GM21515 (cell line): ENCODE measurements at regions not wholly inside any gene's neighbourhood (a gene's known extent, or its start where the extent isn't known, plus 50 kb on each side); places are given as distances from the start of the nearest gene placed in this dataset.
"Not testable (repeated sequence)": the region's sequence is repeated elsewhere in the genome, so short reads cannot be mapped to it uniquely, and the experiment has no call there.

Experiments used
- ATAC-seq: cut with Tn5 transposase; IDR thresholded peaks from one replicate; pipeline ENCODE4 v1.9.1; 2021; ENCODE audit not compliant: unreplicated experiment

DNA sequence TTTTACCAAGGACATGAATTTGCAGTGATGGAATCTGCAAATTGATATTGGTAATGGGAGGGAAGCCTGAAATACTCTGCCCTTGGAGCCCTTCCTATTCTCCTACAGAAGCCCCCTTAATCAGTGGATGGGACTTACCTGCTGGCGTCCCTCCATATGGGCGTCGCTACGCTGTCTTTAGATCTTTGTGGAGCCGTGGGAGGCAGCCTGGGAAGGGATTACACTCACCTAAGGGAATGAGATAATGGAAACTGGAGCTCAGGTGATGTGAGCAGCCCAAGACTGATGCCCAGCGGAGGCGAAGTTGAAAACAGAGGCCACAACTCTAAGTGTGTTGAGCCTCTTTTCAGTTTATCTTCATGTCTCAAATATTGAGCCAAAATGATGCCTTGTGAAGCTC lies 306.6 kb downstream of the MYCN start:
- no peak for ATAC-seq

DNA sequence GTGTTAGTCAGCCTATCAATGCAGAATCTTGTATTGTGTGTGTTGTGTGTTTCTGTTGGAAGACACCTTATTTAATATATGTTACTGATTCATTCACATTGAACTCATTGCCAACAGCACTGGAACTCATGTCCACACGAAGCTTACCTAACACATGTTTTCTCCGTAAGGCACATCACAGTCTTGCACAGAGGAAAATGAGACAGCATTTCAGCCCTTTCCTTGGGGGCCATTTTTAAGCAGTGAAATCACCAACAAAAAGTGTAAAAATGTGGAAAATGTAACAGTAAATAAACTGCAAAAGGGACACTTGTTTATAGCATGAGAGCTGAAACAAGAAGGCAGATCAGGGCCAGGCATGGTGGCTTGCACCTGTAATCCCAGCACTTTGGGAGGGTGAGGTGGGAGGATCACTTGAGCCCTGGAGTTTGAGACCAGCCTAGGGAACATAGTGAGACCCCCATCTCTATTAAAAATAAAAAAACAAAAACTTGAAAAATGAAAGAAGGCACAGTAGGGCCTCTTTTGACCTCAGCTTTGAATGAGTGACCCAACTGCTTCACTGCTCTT lies 306.0 kb downstream of the MYCN start:
- no peak for ATAC-seq

DNA sequence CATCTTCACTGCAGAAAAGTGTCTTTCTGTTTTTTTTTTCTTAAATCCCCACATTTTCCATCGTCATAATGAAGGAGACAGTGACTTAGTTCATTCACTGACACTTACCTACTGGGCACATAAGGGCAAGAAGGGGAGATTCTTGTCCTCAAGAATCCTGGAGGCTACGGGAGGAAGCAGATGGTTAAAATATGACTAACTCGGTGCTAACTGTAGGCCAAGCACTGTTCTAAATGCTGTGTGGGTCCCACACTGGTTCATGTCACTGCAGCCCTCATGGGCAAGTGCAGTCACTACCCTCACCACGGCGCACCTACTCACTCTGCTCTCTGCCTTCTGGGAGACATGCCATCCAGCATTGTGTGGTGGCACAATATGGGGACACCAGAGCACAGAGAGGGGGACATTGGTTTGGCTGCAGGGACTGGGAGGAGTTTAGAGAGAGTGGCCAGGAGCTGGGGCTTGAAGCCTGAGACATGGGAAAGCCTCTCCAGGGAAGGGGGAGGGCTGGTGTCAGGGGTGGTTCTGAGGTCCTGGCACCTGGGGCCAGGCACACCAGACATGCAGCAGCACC lies 305.2 kb downstream of the MYCN start:
- ATAC-seq = no peak

DNA sequence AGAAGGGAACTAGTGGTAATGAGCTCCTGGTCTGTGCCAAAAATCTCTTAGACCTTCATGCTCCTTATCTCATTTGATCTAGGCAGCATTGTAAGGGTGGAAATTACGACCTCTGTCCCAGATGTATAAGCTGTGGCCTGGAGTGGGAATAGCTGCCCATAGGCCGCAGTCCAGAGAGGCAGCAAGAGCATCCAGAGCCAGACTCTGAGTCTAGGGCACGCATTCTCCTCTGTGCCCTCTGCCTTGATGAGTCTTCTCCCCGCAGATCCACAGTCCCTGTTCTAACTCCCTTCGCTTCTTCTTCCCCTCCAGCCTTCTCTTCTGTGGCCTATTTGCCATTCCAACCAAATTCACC lies 304.6 kb downstream of the MYCN start:
- no peak for ATAC-seq

DNA sequence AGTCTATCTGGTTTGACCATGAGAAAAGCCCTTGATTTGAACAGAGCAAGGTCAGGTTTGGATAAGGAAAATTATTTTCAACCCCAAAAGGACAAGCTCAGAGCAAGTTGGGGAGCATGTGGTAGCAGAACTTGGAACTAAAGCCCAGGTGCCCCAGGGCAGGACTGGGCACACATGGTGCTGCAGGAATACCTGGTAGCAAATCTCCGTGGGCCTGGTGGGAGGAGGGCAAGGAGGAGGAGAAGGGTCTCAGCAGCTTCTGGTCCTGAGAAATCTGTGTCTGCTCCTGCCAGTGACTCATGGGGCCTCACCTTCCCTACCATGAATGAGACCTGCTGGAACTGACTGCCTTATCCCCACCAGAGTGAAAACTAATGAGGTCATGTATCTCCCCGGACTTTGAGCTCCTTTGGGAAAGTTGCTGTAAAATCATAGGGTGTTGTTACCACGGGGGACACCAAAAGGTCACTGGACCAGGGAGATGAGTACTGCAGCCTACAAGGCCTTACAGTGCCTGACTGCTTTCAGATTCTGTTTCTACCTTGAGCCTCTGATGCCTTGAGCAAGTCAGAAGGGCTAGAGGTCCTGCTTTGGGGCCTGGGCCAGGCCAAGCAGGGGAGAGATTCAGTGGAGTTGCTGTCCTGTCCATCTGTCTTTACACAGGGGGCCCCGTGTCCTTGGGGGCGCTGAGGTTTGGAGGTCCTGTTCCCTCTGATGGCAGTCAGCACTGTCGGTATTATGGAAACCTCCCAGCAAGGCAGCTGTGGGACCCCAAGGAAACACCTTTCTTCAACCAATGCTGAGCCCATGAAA lies 304.0 kb downstream of the MYCN start:
- ATAC-seq = no peak

DNA sequence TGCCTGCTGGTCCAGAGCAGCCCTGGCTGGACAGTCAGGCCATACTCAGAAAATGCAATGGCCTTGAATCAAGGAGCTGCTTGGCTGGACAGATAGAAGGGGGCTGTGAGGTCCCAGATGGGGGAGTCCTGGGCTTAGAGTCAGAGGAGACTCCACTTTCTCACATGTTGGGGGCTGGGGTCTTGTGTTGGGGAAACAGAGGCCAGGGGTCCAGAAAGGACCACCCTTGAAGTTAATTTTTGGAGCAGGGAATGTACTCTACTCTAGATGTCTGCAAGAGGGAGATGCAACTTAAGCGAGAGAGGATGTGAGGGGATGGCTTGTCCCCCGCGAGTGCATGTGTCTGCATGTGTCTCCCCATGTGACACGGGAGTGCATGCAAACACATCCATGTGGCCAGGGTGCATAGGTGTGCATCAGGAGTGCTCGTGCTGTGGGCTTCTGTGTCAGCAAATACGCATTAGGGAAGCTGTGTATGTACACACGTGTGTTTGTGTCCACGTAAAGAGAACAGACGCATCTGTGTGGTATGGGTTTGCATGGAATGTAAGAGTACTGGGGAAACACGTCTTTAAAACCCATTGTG lies 303.2 kb downstream of the MYCN start:
- ATAC-seq = no peak

DNA sequence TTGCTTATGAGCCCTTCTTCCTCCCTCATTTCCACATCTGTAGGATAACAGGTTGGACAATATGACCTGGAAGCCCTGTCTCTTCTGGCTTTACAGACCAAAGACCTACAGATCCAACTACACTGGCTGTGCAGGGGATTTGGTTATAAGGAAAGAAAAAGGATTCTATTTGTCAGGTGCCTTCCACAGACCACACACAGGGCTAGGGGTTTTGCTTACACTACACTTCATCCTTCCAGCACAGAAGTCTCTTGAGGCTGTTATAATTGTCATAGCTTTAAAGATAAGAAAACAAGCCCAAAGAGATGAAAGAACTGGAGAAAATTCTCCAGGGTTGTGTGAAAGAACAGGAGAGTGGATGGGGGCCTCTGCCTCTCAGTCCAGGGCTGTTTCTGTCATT lies 302.6 kb downstream of the MYCN start:
- no peak for ATAC-seq

DNA sequence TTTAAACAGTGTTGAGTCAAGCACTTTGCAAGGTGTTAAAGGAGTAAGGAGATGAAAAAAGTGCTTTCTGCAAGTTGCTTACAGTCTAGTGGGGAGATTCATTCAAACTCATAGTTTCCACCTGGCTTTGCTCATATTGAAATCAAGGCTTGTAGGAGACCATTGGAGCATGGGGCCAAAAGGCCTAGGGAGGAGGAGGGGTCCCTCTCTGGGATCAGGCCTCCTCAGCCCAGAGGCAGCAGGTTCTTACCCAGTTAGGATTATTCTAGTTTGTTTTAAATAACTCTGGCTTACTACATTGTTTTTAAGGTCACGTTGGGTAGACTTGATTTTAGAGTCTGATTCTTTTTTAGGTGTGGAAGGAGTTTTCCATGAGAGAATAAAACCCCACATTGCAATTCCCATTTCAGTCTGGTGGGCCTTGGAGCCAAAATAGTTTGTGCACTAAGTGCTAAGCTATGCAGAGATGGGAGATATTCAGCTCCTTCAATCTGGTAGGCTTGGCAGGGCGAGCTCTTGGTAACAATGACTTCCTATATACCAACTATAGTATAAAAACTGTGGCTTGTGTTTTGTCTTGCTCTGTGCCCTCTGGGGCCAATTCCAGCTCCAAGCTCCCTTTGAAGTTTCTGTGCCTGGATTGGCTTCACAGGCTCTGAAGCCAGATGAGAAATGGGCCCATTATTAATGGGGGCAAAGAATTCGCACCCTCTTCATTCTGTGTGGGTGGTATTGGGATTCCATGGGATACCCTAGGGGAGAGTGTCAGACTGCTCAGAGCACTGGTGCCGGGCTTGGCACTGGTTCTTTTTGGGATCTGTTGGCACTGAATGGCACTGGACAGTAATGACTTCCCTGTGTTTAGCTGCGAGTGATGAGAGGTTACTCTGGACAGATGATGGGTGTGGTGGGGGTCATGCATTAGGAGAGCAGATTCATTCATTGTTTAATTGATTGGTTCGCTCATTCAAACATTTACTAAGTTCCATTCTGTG lies 301.1 kb downstream of the MYCN start:
- no peak for ATAC-seq

DNA sequence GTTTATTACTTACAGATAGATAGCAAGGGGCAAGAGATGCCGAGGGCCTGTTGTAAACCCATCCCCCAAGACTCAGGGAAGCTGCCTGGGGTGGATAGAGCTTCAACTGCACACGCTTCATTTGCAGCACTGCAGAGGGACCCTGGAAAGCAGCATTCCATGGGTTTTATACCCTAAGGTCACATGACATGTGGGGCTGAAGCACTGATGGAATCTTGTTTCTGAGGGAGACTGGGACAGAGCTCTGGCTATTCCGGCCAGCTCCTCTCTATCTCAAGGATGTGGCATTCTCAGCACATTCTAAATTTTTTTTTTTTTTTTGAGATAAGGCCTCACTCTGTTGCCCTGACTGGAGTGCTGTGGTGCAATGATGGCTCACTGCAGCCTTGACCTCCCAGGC lies 300.1 kb downstream of the MYCN start:
- ATAC-seq = no peak

DNA sequence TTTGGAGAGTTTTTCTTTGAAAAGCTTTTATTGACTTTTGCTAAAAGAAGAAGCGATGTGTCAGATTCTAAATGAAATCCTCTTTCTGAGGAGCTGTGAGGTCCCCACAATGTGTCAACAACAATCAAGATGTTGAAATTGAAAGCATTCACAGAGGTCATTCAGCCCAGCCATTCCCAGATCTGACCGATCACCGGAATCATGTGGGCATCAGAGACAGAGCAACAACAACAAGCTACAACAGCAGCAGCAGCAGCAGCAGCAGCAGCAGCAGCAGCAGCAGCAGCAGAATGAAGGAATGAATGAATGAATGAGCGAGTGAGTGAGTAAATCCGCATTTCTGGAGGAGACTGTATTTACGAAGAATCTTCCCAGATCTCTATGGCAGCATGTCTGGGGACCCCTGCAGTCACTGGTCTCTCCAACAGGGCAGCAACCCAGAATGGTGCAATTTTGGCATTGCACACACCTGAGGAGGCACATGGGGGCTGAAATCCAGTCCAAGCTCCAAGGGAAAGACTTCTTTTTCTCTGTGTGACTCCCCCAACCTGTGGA lies 299.0 kb downstream of the MYCN start:
- ATAC-seq = no peak

DNA sequence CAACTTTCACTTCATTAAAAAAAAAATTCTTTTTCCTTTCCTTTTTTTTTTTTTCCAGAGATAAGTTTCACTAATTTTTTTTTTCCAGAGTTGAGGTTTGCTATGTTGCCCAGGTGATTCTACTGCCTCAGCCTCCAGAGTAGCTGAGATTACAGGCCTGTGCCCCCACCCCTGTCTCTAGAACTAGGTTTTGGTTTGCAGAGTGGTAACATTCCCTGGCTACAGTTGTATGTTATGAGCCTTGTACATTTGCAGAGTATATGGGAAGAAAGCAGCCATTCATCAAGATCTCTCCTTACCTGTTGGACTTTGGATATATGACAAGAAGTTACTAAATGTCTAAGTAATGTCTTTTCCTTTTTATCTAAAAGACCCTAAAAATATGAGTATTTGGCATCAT lies 298.4 kb downstream of the MYCN start:
- no peak for ATAC-seq

DNA sequence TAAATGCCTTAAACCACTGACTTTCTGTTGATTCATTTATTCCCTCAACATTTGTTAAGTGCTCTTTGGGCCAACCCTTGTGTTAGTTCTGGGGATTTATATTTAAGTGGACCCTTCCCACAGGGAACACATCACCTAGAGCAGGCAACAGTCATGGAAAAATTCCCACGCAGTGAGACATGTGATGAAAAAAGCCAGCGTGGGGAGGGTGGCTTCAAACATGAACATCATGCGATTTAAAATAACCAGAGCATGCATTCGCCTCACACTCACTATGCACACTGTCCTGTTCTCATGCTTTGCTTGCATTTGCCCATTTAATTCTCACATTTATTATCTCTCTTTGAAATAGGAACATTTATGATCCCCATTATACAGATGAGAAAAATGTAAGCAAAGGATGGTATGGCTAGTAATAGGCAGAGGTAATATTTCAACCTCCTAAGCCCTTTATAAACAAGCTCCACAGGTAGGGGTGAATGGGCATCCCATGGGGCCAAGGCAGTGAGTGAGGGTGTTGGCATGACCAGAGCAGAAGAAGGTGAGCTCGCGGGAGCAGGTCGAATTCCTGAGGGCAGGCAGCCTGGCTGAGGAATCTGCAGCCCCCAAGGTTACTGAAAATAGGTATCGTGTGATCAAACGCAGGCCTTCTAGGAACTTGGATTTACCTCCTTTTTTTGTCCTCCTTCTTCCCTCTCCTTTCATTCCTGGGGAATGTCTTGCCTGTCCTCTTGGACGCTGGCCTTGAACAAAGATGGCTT lies 297.8 kb downstream of the MYCN start:
- no peak for ATAC-seq

DNA sequence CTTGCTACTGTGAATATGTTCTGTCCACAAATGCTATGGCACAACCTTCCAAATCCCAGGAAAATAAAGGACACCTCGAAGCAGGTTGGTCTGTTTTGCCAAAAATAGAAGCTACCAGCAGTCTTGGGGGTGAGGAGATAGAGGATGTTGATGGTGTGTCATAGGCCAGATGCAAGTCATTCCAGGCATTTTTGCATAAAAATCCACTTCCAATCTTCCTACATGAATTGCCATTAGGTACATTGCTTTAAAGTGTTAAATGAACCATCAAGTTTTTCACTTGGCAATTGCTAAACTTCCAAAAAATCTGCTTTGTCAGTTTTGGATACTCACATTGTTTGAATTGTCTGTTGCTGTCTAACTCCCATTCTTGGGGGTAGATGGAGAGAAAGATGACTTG lies 295.4 kb downstream of the MYCN start:
- ATAC-seq = no peak

DNA sequence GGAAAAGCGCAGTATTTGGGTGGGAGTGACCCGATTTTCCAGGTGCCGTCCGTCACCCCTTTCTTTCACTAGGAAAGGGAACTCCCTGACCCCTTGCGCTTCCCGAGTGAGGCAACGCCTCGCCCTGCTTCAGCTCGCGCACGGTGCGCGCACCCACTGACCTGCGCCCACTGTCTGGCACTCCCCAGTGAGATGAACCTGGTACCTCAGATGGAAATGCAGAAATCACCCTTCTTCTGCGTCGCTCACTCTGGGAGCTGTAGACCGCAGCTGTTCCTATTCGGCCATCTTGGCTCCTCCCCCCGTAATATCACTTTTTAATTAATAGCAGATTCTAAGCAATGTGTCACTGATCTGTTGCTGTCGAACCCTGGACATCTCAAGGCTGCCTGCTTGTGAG lies 294.9 kb downstream of the MYCN start:
- ATAC-seq = not testable (repeated sequence)

DNA sequence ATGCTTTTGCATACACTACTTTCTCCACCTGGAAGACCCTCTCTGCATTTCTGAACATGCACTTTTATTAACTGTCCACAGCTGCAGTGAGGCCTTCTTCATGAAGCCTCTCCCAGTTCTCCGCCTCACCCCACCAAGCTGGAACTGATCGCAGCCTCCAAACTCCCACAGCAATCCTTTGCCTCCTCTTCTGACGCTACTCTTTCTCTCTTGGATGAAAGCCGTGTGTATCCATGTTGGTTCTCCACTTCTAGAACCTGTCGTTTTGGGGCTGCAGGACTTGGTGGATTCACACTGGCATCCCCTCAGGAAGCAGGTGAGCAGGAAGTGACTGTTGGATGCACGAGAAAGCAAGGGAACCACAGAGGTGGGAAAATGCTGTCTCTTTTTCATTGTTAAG lies 288.6 kb downstream of the MYCN start:
- ATAC-seq = no peak

DNA sequence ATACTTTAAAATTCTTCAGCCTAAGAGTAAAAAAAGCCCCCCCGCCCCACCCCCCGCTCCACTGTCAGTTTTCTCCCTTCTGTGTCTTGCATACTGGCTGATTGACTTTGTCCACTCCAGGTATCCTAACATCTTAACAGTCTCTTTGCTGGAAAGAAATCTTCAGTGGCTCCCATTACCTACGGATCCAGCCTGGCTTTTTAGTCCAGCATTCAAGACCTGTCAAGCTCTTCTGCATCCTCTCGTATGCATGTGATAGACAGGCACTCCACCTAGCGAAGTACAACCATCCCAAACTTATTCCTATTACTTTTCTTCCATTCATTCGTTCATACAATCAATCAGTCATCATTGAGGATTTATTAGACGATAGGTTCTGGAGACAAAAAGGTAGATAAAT lies 288.1 kb downstream of the MYCN start:
- no peak for ATAC-seq

DNA sequence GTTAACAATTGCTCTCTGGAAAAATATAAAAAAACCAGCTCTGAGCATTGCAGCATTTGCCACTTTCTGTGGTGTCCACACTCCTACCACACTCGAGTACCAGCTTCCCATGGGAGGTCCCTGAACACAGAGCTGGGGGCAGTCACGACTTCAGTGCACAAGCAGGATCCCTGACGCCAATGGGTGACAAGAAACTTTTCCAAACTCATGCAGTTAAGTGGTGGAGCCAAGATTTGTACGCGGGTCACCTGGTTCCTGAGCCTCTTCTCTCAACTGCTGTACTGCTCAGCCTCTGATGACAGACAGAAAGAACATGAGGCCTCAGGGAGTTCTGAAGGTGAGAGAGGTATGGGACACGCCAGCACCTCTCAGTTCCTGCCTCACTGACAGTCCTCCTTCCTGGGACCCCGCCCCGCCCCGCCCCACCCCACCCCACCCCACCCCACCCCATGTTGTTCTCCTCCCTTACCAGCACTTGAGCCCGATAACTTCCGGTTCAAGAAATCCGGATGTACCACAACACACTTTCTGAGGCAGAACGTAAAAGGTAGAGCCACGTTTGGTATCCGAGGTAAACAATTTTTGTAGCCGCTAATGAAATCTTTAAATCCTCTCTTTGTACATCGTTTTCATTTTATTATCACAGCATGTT lies 287.6 kb downstream of the MYCN start:
- no peak for ATAC-seq

DNA sequence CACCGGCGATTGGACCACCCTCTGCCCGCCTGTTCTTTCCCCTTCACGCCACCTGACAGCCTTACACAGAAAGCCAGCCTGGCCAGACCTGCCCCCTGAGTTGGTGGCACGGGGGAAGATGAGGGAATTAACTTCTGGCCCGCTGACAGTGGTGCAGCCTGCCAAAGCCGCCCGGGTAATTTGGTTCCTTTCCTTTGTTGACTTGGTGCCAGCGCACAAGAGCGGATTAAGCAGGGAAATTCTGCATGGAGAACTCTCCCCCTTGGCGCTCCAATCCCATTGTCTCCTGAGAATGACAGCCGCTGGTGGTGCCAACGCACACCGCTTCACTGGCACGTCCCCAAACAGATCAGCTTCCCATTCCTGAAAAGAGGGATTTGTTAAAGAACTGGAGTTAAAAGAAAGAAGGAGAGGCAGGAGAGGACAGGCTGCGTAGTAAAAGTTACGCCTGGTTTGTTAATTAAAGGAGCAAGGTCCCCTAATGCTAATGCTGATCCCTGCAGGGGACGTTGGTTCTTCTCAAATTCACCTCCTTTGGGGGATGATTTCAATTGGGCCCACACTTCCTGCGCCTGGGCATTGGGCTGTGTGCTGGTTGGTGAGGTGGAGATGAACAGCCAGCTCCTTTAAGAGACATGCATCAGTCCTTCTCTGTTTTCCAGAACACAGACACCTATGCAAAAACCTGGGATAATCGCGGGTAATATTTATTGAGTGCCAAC lies 286.8 kb downstream of the MYCN start:
- no peak for ATAC-seq

DNA sequence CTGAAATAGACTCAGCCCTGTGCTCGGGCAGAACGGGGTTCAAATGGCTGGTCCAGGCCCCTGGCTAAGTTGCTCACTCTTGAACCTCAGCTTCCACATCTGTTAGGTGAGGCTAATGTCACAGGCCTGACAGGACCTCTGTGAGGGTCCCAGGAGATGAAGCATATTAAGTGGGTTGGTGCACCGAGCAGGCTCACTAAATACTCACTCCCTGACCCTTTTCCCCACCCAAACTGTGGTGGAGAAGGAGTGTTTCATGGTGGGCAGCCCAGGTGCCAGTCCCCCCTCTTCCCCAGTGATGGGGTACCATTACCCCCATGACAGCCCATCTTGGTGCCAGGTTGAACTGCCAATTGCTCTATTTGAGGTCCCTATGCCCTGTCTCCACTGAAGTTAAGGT lies 286.0 kb downstream of the MYCN start:
- no peak for ATAC-seq
